Fibroblast of mammary gland (primary cell): ENCODE measurements at regions not wholly inside any gene's neighbourhood (a gene's known extent, or its start where the extent isn't known, plus 50 kb on each side); places are given as distances from the start of the nearest gene placed in this dataset.
"Not testable (repeated sequence)": the region's sequence is repeated elsewhere in the genome, so short reads cannot be mapped to it uniquely, and the experiment has no call there.

Experiments
- DNase-seq: peaks from one replicate; pipeline ENCODE4 v3.0.0-alpha.2; 2010; ENCODE audit warnings: low read depth
- H3K4me3 ChIP-seq: 2 replicates; pipeline ENCODE4 v1.5.1; 2011; ENCODE audit warnings: low read depth, mild to moderate bottlenecking, low read length, moderate library complexity; ENCODE audit not compliant: control insufficient read depth
- TF ChIP-seq, protein P1 (sequence below): conservative IDR thresholded peaks from 2 replicates; pipeline ENCODE4 v1.5.1; 2011; ENCODE audit warnings: low read depth, low read length, inconsistent platforms; ENCODE audit not compliant: control insufficient read depth, insufficient read depth

- TF ChIP-seq, protein P1, sequence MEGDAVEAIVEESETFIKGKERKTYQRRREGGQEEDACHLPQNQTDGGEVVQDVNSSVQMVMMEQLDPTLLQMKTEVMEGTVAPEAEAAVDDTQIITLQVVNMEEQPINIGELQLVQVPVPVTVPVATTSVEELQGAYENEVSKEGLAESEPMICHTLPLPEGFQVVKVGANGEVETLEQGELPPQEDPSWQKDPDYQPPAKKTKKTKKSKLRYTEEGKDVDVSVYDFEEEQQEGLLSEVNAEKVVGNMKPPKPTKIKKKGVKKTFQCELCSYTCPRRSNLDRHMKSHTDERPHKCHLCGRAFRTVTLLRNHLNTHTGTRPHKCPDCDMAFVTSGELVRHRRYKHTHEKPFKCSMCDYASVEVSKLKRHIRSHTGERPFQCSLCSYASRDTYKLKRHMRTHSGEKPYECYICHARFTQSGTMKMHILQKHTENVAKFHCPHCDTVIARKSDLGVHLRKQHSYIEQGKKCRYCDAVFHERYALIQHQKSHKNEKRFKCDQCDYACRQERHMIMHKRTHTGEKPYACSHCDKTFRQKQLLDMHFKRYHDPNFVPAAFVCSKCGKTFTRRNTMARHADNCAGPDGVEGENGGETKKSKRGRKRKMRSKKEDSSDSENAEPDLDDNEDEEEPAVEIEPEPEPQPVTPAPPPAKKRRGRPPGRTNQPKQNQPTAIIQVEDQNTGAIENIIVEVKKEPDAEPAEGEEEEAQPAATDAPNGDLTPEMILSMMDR, result peak; percentile 28
- H3K4me3 ChIP-seq, result no peak overlapping the region
- peak; percentile 33 for DNase-seq
Observed at GRCh38 chr5:163306421-163306820, 131.0 kb upstream of the CCNG1 start.

- no peak for DNase-seq
- TF ChIP-seq, protein P1, result no peak
- no peak overlapping the region for H3K4me3 ChIP-seq
Observed at GRCh38 chr5:163309914-163310313, 127.5 kb upstream of the CCNG1 start.

- no peak for DNase-seq
- H3K4me3 ChIP-seq, result no peak overlapping the region
- TF ChIP-seq, protein P1, result no peak
Observed at GRCh38 chr5:163310997-163311396, 126.4 kb upstream of the CCNG1 start.

GRCh38 chr5:163312598-163312997, 124.8 kb upstream of the CCNG1 start:
- DNase-seq, result no peak
- TF ChIP-seq, protein P1, result no peak
- H3K4me3 ChIP-seq, result no peak overlapping the region

DNA sequence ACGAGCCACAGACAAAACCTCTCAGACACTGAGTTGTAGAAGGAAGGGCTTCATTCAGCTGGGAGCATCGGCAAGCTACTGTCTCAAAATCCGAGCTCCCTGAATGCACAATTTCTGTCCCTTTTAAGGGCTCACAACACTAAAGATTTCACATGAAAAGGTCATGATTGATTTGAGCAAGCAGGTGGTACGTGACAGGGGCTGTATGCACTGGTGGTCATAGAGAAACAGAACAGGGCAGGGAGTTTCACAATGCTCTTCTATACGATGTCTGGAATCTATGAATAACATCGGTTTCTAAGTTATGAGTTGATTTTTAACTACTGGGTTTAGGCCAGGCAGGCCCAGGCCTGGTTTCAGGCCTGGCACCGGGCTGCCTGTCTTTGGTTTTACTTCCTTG, 124.3 kb upstream of the CCNG1 start:
- not testable (repeated sequence) for H3K4me3 ChIP-seq, DNase-seq

DNA sequence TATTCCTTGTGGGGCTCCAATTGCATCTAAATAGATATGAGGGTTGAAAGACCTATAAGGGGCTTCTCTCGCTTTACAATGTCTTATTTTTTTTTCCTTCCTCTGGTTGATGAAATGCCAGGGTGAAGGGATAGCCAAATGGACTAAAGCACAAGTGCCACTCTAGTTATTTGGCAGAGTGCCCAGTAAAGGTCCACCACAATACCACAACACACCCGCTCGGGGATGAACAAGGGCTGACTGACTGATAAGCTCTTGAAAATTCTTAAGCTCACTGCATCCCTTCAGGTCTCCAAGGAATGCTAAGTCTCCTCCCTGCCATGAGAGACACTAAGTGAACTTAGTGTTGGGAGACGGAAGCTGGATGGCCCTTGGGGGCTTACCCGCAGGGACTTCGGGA, 121.0 kb upstream of the CCNG1 start:
- DNase-seq, H3K4me3 ChIP-seq: not testable (repeated sequence)

DNA sequence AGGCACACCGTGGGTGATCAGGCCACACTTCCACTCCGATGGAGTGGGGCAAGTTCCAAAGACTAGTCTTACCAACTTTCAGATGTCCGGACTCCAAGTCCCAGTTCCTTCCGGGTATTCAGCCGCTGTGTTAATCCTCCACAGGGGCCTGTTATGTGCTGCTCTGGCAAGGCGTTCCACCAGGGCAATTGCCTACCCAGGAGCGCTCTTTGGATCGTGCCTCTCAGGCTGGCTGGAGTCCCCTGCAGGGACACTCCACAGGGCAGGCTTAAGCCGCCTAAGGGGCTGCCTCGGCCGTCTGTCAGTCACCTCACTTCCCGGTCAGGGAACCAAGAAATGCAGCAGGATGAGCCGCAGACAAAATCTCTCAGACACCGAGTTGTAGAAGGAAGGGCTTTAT, 118.7 kb upstream of the CCNG1 start:
- DNase-seq, result no peak
- no peak overlapping the region for H3K4me3 ChIP-seq
- TF ChIP-seq, protein P1, result no peak

GRCh38 chr5:163321511-163321910, 115.9 kb upstream of the CCNG1 start:
- no peak overlapping the region for H3K4me3 ChIP-seq
- DNase-seq, result no peak

More at GRCh38 chr5:163321511-163321910, 115.9 kb upstream of the CCNG1 start:
- TF ChIP-seq, protein P1, result no peak
